AG04450 (cell line): ENCODE measurements at regions not wholly inside any gene's neighbourhood (a gene's known extent, or its start where the extent isn't known, plus 50 kb on each side); places are given as distances from the start of the nearest gene placed in this dataset.

Source experiments
- CTCF ChIA-PET: fragments of 300-600, 350-600 bp; formaldehyde crosslinking; extraction: SDS; loops from one replicate; lab custom pipeline; 2022; ENCODE audit warnings: antibody characterized with exemption, inconsistent platforms; lab: Charles Lee
- POLR2A ChIA-PET: fragments of 350-600 bp; formaldehyde crosslinking; extraction: SDS; loops from one replicate; lab custom pipeline; 2021; ENCODE audit warnings: antibody characterized with exemption, inconsistent platforms; lab: Yijun Ruan, JAX
- DNase-seq: peaks from one replicate; pipeline ENCODE4 v3.0.0-alpha.2; 2011; ENCODE audit warnings: low read depth, low spot score
- H3K27ac ChIP-seq: one replicate; pipeline ENCODE4 v1.5.1; 2012; ENCODE audit warnings: low read depth, low read length, control low read depth
- H3K27me3 ChIP-seq: one replicate; pipeline ENCODE4 v1.6.0; 2012; ENCODE audit warnings: low read length; ENCODE audit not compliant: control insufficient read depth, insufficient read depth
- H3K4me3 ChIP-seq: 2 replicates; pipeline ENCODE4 v1.5.1; 2011; ENCODE audit warnings: mild to moderate bottlenecking, low read depth, low read length, control low read depth
- H3K9me3 ChIP-seq: 2 replicates; pipeline ENCODE4 v1.5.1; 2012; ENCODE audit warnings: low read length; ENCODE audit not compliant: control insufficient read depth, insufficient read depth
- CTCF ChIP-seq: IDR thresholded peaks from 2 replicates; pipeline ENCODE4 v1.5.1; 2011; ENCODE audit warnings: low read depth, low read length, control low read depth, inconsistent platforms

GRCh38 chr3:194025119-194025518, 110.8 kb upstream of the HES1 start:
- DNase-seq, result no peak
- no peak for TF ChIP-seq CTCF
- CTCF ChIA-PET, result no interaction called here
- no peaks in the 10 kb centered on the region for H3K9me3 ChIP-seq
- no peak overlapping the region for H3K4me3 ChIP-seq
- POLR2A ChIA-PET, result no interaction called here
- peaks cover 28% of the 10 kb centered on the region for H3K27me3 ChIP-seq
- no peak overlapping the region for H3K27ac ChIP-seq

- no peak for DNase-seq
- ChIA-PET POLR2A (no interaction called here), CTCF (no interaction called here)
- Histone ChIP-seq H3K9me3 (no peaks in the 10 kb centered on the region), H3K27me3 (peaks cover 29% of the 10 kb centered on the region), H3K4me3 (no peak overlapping the region), H3K27ac (no peak overlapping the region)
- TF ChIP-seq CTCF, result no peak
Observed at GRCh38 chr3:194025951-194026350, 110.0 kb upstream of the HES1 start.

- no peak for TF ChIP-seq CTCF
- ChIA-PET CTCF (no interaction called here), POLR2A (no interaction called here)
- Histone ChIP-seq H3K27ac (no peak overlapping the region), H3K4me3 (no peak overlapping the region), H3K9me3 (no peaks in the 10 kb centered on the region), H3K27me3 (peaks cover 32% of the 10 kb centered on the region)
- DNase-seq, result no peak
Observed at GRCh38 chr3:194028434-194029004, 107.4 kb upstream of the HES1 start.

- Histone ChIP-seq H3K27ac (no peak overlapping the region), H3K27me3 (peaks cover 31% of the 10 kb centered on the region), H3K4me3 (no peak overlapping the region), H3K9me3 (no peaks in the 10 kb centered on the region)
- POLR2A ChIA-PET, result no interaction called here
- no peak for TF ChIP-seq CTCF
- no peak for DNase-seq
- CTCF ChIA-PET, result no interaction called here
Observed at GRCh38 chr3:194029846-194030245, 106.1 kb upstream of the HES1 start.

- CTCF ChIA-PET, result no interaction called here
- peaks cover 31% of the 10 kb centered on the region for H3K27me3 ChIP-seq
Observed at GRCh38 chr3:194030372-194030771, 105.6 kb upstream of the HES1 start.

More at GRCh38 chr3:194030372-194030771, 105.6 kb upstream of the HES1 start:
- DNase-seq, result no peak
- TF ChIP-seq CTCF, result no peak
- no peak overlapping the region for H3K27ac ChIP-seq
- POLR2A ChIA-PET, result no interaction called here
- H3K9me3 ChIP-seq, result no peaks in the 10 kb centered on the region
- no peak overlapping the region for H3K4me3 ChIP-seq
